ENCODE measurements at regions not wholly inside any gene's neighbourhood (a gene's known extent, or its start where the extent isn't known, plus 50 kb on each side); places are given as distances from the start of the nearest gene placed in this dataset.

DNA sequence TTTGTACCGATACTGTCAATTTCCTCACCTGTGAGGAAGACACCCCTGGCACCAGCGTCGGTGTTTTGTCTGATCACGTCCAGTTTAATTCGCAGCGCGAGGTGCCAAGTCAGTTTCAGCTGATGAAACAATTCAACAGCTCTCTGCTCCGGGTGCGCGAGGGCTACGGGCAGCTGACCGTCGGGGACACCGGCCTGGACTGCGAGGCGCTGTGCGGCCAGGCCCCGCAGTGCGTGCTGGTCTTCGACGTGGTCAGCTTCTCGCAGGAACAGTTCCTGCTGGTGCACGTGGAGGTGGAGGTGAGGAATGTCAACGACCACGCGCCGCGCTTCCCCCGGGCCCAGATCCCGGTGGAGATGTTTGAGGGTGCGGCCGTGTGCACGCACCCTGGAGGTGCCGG, 171.5 kb downstream of the OLFM4 start:
- H3K36me3 ChIP-seq (ENCODE audit: insufficient read depth in 1 of 2, low read depth in 1 of 2), result no peaks in the 10 kb centered on the region
- ATAC-seq, result no peak
- TF ChIP-seq, protein P1, sequence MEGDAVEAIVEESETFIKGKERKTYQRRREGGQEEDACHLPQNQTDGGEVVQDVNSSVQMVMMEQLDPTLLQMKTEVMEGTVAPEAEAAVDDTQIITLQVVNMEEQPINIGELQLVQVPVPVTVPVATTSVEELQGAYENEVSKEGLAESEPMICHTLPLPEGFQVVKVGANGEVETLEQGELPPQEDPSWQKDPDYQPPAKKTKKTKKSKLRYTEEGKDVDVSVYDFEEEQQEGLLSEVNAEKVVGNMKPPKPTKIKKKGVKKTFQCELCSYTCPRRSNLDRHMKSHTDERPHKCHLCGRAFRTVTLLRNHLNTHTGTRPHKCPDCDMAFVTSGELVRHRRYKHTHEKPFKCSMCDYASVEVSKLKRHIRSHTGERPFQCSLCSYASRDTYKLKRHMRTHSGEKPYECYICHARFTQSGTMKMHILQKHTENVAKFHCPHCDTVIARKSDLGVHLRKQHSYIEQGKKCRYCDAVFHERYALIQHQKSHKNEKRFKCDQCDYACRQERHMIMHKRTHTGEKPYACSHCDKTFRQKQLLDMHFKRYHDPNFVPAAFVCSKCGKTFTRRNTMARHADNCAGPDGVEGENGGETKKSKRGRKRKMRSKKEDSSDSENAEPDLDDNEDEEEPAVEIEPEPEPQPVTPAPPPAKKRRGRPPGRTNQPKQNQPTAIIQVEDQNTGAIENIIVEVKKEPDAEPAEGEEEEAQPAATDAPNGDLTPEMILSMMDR (IDR thresholded peaks at IDR 0.05), result no peak
- no peak for DNase-seq
- H3K9me3 ChIP-seq, result no peaks in the 10 kb centered on the region
- no peak overlapping the region for H3K27ac ChIP-seq
- no peaks in the 10 kb centered on the region for H3K4me1 ChIP-seq
- H3K27me3 ChIP-seq (ENCODE audit: insufficient read depth in 3 of 3, low read length in 2 of 3), result peaks cover 8 to 40% (median 14%) of the 10 kb centered on the region in 3 donors
- intact Hi-C loops (cut with DNase I), result no loop called here
- WGBS, 3 donors, result 78 to 88% (median 79%) methylated on average over 34 of the region's 34 CpGs
- no peak overlapping the region for H3K4me3 ChIP-seq

DNA sequence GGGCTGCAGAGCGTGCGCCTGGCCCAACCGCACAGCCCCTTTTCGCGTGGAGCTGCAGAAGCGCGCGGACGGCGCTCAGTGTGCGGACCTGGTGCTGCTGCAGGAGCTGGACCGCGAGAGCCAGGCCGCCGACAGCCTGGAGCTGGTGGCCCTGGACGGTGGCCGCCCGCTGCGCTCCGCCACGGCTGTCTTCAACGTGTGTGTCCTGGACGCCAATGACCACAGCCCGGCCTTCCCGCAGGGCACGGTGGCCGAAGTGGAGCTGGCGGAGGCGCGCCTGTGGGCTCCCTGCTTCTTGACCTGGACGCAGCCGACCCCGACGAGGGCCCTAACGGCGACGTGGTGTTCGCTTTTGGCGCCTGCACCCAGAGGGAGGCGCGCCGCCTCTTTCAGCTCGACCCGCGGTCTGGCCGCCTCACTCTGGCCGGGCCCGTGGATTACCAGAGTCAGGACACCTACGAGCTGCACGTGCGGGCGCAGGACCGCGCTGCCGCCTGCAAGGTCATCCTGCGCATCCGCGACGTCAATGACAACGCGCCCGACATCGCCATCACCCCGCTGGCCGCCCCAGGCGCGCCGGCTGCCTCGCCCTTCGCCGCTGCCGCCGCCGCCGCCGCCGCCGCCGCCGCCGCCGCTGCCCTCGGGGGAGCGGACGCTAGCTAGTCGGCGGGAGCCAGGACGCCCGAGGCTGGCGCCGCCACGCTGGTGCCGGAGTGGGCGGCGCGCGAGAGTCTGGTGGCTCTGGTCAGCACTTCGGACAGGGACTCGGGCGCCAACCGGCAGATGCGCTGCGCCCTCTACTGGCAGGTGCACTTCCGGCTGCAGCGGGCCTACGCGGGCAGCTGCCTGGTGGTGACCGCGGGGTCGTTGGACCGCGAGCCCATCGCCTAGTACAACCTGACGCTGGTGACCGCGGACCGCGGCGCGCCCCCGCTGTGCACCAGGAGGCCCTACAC, 172.2 kb downstream of the OLFM4 start:
- ATAC-seq, result peak in 3 of 4 donors; percentile 36 to 62 (median 54)
- intact Hi-C loops (cut with DNase I), result no loop called here

DNA sequence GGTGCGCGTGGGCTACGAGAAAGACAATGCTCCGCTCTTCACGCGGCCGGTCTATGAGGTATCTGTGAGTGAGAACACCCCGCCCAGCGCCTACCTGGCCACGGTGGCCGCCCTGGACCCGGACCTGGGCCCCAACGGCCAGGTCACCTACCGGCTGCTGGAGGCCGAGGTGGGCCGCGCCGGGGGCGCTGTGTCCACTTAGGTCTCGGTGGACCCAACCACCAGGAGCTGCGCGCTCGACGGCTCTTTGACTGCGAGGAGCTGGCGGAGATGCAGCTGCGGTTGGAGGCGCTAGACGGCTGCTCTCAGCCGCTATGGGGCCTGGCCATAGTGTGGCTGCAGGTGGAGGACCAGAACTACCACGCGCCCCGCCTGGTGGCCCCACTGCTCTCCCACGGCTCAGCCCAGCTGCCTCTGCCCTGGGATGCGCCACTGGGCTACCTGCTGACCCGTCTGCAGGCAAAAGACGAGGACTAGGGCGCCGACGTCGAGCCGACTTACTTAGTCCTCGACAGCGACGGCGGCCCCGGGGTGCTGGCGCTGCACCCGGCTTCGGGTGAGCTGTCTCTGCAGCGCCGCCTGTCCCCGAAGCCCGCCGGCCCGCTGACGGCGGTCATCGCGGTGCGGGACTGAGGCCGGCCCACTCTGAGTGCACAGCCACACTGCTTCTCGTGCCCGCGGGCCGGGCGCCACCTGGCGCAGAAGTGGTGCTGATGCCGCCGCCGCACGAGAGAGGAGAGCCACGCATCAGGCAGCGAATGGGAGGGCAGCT, 173.0 kb downstream of the OLFM4 start:
- Histone ChIP-seq H3K4me3 (no peak overlapping the region), H3K27ac (no peak overlapping the region), H3K27me3 (ENCODE audit: insufficient read depth in 3 of 3, low read length in 2 of 3) (peaks cover 8 to 40% (median 14%) of the 10 kb centered on the region in 3 donors), H3K9me3 (no peaks in the 10 kb centered on the region), H3K36me3 (ENCODE audit: insufficient read depth in 1 of 2, low read depth in 1 of 2) (no peaks in the 10 kb centered on the region), H3K4me1 (no peaks in the 10 kb centered on the region)
- DNase-seq (peak; percentile 9 to 43), ATAC-seq (peak in 1 of 4 donors; percentile 33)
- intact Hi-C loops (cut with DNase I), result no loop called here
- WGBS, 3 donors, result 14 to 17% (median 15%) methylated on average over 59 to 74 of the region's 74 CpGs
- TF ChIP-seq, protein P1 (IDR thresholded peaks at IDR 0.05), result no peak

More for the DNA sequence above, 172.2 kb downstream of the OLFM4 start:
- TF ChIP-seq, protein P1 (IDR thresholded peaks at IDR 0.05), result peak; percentile 27
- Histone ChIP-seq H3K4me3 (no peak overlapping the region), H3K27me3 (ENCODE audit: insufficient read depth in 3 of 3, low read length in 2 of 3) (peaks cover 8 to 40% (median 14%) of the 10 kb centered on the region in 3 donors), H3K4me1 (no peaks in the 10 kb centered on the region), H3K36me3 (ENCODE audit: insufficient read depth in 1 of 2, low read depth in 1 of 2) (no peaks in the 10 kb centered on the region), H3K9me3 (no peaks in the 10 kb centered on the region), H3K27ac (no peak overlapping the region)
- peak; percentile 41 to 70 for DNase-seq
- 11 to 16% (median 12%) methylated on average over 100 to 120 of the region's 121 CpGs for WGBS, 3 donors

DNA sequence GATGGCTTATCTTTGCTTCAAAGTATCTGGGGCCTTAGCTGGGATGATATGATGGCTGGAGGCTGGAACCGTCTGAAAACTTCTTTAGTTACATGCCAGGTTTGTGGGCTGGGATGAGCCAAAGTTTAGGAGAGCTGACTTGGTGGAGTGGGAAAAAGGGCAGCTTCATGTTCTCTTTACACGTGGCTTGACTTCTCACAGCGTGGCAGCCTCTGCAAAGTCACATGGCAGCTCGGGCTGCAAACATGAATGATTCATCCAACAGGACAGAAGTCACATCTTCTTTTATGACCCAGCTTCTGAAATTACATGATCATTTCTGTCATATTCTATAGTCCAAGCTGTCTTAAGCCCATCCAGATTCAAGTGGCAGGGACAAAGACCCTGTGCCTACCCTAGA, 176.0 kb downstream of the OLFM4 start:
- H3K27ac ChIP-seq, result no peak overlapping the region
- no peaks in the 10 kb centered on the region for H3K4me1 ChIP-seq
- H3K36me3 ChIP-seq (ENCODE audit: insufficient read depth in 1 of 2, low read depth in 1 of 2), result no peaks in the 10 kb centered on the region
- no peak for DNase-seq
- peaks cover 3 to 37% (median 14%) of the 10 kb centered on the region in 3 donors for H3K27me3 ChIP-seq (ENCODE audit: insufficient read depth in 3 of 3, low read length in 2 of 3)
- no peak overlapping the region for H3K4me3 ChIP-seq
- no peaks in the 10 kb centered on the region for H3K9me3 ChIP-seq
- WGBS, 3 donors, result 44 to 67% (median 46%) methylated on average over 4 of the region's 4 CpGs
- TF ChIP-seq, protein P1 (IDR thresholded peaks at IDR 0.05), result no peak
- intact Hi-C loops (cut with DNase I), result no loop called here
- ATAC-seq, result no peak

Measured in psoas muscle (tissue), 7 donors.